A204.1 (cell line): ENCODE measurements at regions not wholly inside any gene's neighbourhood (a gene's known extent, or its start where the extent isn't known, plus 50 kb on each side); places are given as distances from the start of the nearest gene placed in this dataset.
"Not testable (repeated sequence)": the region's sequence is repeated elsewhere in the genome, so short reads cannot be mapped to it uniquely, and the experiment has no call there.

Experiments
- FAIRE-seq: peaks from 2 replicates; lab custom pipeline; 2012; peaks lifted over from hg19 to GRCh38; lab: Jason Lieb, UNC

DNA sequence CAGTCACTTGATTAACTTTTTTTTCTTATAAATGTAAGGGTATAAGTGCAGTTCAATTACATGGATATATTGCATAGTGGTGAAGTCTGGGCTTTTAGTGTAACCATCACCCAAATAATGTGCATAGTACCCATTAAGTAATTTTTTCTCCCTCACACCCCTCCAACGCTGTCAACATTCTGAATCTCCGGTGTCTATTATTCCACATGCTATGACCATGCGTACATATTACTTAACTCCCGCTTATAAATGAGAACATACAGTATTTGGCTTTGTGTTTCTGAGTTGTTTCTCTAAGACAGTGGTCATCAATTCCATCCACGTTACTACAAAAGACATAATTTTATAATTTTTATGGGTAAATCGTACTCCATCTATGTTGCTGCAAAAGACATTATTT is 1191.1 kb downstream of the NCAM2 start:
- FAIRE-seq: no peak

DNA sequence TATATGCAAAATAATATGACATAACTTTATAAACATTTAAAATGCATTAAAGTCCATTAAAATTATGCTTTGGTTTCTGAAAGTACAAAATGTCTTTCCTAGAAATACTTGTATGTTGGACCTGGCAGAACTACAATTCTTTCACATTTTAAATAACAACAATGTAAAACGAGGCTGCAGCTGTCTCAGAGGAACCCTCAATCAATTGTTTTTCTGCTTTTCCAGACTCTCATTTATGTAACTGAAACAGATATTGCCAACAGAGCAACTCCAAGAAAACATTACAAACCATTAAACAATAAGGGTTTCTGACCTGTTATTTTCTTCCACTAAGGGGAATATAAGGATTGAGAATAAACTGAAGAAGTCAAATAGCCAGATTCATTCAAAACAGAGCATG is 1193.4 kb downstream of the NCAM2 start:
- FAIRE-seq: no peak

DNA sequence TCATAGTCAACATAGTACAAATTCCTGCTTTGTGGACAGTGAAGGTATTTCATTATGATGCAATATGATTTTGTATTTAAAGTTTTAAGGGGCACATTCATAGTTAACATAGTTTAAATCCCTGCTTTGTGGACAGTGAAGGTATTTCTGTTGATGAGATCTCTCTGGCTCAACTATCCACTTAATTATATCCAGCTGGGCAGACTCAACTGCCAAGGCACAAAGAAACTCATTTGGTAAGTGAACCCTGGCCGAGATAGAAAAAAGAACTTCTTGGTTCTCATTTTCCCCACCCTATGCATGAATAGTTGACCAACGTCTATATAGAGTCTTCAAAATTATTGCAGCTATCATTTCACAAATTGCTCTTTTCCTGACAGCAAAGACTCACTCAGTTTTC is 1194.6 kb downstream of the NCAM2 start:
- no peak for FAIRE-seq

DNA sequence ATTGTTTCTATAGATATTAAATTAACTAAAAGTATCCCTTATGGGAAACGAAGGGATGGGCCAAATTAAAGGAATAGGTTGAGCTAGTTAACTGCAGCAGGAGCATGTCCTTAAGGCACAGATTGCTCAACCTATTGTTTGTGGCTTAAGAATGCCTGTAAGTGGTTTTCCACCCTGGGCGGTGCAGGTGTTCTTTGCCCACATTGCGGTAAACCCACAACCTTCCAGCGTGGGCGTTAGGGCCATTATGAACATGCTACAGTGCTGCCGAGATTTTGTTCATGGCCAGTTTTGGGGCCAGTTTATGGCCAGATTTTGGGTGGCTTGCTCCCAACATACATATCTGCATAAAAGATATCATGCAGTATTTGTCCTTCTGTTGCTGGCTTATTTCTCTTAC is 1196.8 kb downstream of the NCAM2 start:
- not testable (repeated sequence) for FAIRE-seq

DNA sequence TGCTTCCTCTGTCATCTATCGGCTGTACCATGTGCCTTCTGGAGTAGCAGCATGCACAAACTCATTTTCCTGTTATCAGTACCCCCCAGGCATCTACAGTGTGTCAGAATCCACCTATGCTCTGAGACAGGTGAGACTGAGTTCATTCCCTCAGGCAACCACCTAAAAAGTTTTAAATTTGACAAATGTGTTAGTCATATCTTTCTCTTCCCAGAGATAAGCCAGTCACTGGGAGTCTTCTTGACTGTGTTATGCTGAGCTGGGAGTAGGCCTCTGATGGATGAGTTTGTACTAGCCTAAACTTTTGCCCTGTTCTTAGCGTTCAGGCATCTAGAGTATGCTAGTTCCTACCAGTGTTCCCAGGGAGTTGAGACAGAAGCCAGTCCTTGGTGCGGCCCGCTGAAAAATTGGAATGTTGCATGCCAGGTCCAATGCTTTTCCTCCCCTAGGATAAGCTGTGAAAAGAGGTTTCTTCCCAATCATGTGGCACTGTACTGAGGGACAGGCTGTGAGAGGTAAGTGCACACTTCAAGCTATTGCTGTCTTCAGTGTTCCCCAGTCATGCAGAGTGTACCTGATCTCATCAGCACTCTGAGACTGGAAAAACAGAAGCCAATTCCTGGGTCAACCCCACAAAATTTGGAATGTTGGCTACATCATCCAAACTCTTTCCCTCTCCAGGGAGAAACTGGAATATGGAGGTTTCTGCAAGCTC is 1202.3 kb downstream of the NCAM2 start:
- FAIRE-seq: no peak

DNA sequence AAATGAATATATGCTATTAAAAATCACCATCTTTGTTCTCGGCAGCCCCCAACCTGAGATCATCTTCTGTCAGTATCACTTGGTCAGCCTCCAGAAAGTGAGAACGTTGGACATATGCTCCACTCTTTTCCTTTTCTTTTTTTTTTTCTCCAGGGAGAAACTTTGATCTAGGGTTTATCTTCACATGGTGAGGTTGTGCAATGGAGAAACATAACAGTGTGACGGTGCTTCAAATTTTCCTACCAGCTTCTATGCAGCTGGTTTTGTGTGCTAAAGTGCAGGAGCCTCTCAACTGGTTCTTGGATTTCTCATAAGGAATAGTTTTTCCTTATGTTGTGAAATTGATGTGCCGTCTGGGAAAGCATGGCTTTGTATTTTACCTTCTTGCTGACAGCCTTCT is 1202.9 kb downstream of the NCAM2 start:
- no peak for FAIRE-seq

DNA sequence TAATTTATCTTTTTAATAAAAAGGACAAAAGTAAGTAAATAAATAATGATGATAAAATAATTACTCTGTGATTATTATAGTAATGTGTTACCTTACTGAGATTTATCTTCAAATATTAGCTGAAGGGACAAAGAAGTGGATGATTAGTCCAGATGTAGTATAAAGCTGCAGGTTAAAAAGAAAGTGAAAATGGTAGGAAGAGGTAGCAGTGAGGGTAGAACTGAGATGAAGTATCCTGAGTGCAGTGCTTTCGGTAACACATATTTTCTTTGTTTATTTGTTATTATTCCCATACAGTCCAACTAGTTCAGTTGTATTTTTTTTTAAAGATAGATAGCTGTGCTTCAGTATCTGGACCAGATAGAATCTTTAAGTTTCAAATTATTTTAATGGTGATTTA is 1203.5 kb downstream of the NCAM2 start:
- no peak for FAIRE-seq

DNA sequence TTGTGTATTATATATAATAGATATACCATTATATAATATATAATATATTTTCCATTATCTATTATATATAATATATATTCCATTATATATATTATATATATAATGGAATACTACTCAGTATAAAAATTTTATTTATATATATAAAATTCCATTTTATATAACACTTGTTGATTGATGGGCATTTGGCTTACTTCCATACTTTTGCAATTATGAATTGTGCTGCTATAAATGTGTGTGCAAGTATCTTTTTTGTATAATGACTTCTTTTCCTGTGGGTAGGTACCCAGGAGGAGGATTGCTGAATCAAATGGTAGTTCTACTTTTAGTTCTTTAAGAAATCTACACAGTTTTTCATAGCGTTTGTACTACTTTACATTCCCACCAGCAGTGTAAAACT is 1211.1 kb downstream of the NCAM2 start:
- FAIRE-seq: no peak

DNA sequence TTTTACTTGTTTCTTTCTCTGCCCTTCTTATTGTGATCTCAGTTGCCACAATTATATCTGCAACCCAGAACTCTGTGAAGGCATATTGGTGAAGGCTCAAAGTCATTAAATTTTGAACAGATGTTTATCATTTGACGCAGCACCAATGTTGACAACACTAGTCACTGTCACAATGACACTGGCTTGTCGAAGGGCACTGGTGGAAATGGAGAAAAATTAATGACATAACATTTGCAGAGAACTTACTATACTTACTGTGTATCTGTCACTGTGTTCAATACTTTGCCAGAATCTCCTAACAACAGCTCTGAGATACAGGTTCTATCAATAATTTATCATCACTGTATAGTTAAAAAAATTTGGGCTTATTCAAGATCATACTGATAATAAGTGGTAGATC is 1213.7 kb downstream of the NCAM2 start:
- no peak for FAIRE-seq

DNA sequence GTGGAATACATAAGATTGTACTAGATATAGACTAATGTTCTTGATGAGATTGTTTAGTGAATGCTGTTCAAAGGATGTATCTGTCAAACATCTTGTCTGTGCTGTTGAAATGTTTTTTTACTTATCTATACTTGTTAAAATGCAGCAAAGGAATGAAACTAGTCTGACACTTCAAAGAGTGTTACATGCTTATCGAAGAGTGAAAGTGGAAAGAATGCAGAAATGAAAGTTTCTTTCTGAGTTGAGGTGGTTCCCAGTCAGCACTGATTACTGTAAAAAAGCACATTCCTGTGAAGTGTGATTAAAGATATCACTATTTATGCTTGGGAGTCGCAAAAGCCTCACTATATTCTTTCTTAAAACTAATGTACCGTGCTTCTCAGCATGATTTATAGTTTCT is 1225.2 kb downstream of the NCAM2 start:
- FAIRE-seq: no peak

DNA sequence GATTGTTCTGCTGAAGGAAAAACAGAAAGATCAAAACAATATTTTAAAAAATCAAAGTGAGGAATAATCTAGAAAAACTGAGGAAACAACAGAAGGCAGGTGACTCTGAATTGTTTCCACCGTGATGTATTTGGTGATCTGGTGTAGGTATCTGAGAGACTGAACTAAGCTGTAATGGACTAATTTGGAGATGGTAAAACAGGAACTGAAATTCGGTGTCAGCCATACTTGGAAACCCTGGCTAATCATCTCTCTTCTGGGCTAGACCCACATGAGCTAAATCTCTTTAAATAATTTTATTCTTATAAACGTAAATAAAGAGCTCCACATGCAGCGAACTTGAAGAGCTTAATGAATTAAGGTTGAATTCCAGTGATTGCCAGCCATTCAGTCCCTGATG is 1226.1 kb downstream of the NCAM2 start:
- FAIRE-seq: no peak

DNA sequence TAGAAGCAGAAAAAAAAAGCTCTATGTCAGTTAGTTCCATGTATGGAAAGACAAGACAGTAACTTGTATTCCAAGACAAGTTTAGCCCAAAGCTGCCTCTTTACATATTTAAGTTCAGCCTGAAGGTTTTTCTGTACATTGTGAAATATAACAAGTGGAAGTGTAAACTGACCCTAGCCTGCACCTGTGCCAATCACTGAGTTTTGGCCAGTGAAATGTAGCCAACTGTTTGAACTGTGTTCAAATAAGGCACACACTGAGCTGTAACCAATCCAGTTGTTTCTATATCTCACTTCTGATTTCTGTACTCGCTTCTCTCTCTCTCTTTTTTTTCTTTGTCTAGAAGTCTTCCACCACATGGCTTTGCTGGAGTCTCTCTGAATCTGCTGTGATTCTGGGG is 1227.1 kb downstream of the NCAM2 start:
- no peak for FAIRE-seq

DNA sequence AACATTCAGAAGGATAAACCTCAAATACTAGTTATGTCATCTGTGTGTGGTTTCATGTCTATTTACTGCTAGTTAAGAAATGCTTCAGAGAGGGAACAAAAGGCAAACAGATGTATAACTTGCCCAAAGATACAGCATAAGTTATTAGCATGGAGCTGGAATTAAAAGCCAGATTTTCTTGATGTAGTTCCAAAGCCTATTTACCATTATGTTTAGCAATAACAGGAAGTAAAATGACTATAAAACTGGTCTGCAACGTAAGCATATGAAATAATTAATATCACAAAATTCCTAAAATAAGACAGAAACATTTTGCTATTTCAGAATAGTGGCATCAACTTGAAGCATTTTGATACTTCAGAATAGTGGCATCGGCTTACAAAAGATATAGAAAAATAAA is 1232.8 kb downstream of the NCAM2 start:
- no peak for FAIRE-seq

DNA sequence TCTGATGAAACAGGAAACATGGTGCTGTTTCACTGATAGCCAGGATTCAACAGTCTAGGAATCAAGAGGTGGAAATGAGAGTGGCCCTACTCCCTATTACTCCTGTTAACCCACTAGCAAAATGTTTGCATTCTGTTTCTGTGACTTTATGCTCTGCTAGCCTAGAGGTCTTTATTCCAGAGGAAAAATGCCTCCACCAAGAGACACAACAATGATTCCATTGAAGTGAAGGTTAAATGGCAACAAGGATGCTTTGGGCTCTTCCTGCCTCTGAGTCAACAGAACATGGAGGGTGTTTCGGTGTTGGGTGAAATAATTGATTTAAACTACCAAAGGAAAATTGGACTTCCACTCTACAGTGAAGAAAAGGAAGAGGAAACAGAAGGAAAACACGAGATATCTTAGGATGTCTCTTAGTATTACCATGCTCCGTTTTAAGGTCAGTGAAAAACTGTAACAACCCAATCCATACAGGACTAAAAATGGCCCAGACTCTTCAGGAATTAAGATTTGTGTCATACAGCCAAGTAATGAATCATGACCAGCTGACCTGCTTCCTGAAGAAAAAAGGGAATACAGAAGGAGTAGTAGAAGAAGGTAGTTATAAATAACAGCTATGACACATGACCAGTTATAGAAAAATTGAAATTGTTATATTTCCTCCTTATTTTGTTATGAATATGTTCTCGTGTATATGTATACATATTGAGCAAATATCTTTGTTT is 1237.8 kb downstream of the NCAM2 start:
- FAIRE-seq: peak; percentile 30

DNA sequence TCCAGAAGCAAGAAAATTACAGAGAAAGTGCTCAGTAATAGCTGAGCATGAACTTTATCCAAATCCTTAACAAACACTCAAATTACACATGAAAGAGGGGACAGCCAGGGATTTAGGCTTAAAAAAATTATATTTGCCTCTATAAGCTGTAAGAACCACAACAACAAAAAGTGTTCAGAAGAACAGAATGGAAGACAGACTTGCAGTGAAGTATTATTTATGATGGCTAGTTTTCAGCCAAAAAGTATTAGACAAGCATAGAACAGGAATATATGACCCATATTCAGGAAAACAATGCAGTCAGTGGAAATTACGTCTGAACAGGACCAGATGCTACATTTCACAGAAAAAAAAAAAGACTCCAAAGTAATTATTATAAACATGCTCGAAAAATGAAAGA is 1246.3 kb downstream of the NCAM2 start:
- FAIRE-seq: no peak

DNA sequence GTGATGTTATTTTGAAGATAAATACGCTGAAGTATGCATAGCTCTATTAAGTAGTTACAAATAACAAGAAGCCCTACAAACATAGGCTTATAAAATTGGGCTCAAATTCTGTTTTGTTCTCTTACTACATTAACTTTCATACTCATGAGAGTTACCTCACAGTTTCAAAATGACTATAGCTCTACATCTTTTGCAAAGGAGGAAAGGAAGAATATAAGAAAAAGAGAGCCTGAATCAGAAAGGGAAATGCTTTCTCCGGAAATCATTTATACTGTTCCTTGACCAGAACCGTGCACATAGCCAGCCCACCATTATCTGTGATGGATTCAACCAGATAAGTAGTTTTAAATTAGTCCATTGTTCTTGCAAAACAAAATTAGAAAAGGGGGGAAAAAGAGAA is 1252.1 kb downstream of the NCAM2 start:
- FAIRE-seq: no peak

DNA sequence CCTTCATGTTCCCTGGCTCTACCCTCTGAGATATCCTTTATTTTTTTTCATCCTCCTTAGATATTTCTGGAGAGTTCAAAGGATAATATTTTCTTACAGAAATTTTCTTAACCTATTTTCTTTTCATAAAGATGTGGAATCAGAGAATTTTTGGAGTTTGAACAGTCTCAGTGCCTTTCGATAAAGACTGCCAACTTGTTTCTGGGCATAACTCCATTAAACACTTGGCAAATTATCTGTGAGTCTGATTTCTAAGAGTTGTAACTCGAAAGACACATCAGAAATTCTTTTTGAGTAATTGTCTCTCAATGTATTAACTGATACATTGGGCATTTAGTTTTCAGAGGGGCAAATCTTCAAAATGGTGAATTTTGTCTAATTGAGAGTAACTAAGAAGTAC is 1255.6 kb downstream of the NCAM2 start:
- FAIRE-seq: no peak

DNA sequence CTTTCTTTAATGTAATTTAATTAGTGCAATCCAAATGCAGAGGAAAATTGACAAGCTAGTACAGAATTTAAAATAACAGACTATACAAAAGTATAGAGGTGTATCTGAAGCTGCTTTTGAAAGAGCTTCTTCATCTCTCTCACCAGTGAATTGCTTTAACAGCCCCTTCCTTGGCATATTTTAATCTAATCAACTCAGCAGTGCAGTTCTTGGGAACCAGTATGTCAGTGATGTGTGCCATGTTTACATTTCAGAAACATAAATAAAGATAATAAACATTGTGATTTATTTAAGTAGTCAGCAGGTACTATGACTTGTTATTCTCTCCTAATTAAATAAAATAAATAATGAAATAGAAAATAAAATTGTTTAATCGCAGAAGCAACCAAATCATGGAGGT is 1260.6 kb downstream of the NCAM2 start:
- FAIRE-seq: peak; percentile 73

DNA sequence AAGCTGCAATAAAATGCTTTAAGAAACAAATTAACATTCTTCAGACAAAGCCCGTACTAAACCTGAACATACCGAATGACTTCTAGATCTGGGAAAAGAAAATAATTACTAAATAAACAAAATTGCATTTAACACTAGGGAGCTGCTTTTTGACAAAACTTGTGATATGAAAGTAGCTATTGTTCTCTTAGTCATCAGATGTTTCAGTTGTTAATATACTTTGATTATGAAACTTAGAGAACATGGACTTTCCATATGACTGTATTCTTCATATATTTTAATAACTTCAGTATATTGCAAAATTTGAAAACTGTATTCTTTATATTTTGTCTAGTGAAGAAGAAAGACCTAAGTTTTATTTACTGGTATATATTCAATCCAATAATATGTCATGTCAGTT is 1262.1 kb downstream of the NCAM2 start:
- FAIRE-seq: no peak

DNA sequence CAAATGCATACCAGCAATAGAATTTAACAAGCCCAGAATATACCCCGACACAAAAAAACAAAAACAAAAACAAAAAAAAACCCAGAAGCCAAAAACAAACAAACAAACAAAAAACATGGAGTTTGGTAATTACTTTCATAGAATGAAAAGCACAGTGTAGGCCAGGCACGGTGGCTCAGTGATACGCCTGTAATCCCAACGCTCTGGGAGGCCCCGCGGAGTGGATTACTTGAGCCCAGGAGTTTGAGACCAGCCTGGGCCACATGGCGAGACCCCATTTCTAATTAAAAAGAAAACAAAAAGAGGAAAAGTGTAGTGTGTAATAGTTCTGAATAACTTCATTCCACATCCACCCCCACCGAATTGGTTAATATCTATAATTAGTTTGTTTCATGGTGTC is 1265.7 kb downstream of the NCAM2 start:
- FAIRE-seq: no peak

DNA sequence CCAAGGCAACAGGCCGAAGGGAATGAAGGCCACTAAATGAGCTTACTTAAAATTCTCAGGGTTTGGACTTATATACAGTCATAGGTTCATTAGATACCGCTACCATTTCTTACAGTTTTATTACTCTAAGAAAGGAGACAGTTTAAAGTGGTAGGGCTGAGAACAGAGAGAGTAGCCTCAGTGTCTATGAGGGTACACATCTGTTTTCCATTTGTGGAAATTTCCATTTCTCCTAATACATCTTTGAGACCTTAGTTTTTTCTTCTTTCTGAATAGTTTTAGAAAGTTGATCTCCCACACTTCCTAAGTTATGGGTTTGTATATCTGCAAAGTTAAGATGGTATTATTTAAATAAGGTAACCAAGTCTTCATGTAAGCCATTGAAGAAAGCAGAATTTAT is 1279.1 kb downstream of the NCAM2 start:
- no peak for FAIRE-seq

DNA sequence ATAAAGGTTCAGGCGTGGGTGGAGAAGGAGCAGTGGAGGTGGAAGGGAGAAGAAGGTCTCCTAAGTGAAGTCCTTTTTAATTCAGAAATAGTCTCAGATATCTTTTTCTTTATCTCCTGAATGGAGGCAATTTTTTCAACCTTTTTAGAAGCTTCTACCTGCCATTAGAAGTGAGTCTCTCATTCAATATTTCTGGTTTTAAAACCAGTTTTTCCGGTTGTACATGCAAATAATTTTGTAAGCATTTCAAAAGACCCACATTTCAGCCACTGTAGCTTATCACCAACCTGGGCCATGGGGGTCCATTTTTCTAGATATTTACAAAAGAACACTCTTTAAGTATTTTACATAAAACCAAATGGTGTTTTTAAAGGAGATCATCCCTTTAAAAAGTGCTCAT is 1280.2 kb downstream of the NCAM2 start:
- FAIRE-seq: no peak

DNA sequence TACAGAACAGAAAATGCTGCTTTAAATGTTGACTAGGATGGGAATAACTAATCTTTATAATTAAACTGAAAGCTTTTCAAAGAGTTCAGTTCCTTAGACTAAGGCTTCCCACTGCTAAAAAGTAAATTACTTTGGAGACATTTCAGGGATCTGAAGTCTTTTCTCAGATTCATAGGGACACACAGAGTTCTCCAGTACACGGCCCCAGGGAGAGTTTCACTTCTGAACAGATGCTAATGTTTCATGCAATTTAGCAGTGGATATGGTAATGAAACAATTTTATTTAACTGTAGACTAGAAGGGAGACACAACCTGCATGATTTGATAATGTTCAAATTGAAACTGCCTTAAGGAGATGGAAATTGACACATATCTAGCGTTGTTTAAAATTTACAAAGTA is 1282.6 kb downstream of the NCAM2 start:
- FAIRE-seq: no peak

DNA sequence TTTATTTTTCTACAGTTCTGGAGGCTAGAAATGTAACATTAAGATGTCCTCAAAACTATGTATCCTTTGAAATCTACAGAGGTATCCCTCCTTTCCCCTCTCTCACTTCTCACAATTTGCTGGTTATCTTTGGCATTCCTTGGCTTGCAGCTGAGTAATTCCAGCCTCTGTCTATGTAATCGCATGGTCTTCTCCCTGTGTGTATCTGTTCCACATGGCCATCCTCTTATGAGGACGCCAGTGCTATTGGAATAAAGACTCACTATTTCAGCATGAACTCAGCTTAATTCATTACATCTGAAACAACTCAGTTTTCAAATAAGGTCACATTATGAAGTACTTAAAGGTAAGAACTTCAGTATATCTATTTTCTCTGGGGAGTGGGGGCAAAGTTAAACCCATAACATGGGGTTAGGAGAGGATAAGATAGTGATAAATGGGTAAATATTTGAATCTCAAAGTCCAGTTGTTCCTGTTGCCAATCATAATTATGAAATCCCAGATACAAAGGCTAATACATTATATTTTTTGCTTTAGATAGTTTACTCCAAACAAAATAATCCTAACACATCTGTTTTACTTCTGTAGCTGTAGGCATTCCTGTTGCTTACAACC is 1290.8 kb downstream of the NCAM2 start:
- FAIRE-seq: no peak
